H1 (cell line): ENCODE measurements at regions not wholly inside any gene's neighbourhood (a gene's known extent, or its start where the extent isn't known, plus 50 kb on each side); places are given as distances from the start of the nearest gene placed in this dataset.

Experiments
- CTCF ChIA-PET: fragments of 300-600 bp; sonication (Branson Sonifier 250); formaldehyde crosslinking; loops from one replicate; lab custom pipeline; 2021; ENCODE audit not compliant: partially characterized antibody; lab: Charles Lee
- POLR2A ChIA-PET: fragments of 300-600 bp; sonication (Branson Sonifier 250); formaldehyde crosslinking; loops from one replicate; lab custom pipeline; 2021; ENCODE audit warnings: inconsistent platforms; ENCODE audit not compliant: partially characterized antibody; lab: Charles Lee
- DNase-seq, 2 experiments: peaks; one replicate each; pipeline versions ENCODE4 v3.0.0 to v3.0.0-alpha.2; 2010 to 2022; ENCODE audit warnings: low spot score in 2 of 2, low read depth in 1 of 2, mixed read lengths in 1 of 2
- FAIRE-seq: peaks from 2 replicates; lab custom pipeline; 2011; peaks lifted over from hg19 to GRCh38; lab: Jason Lieb, UNC
- H2AFZ ChIP-seq: 2 replicates; pipeline ENCODE4 v1.8.1; 2012; ENCODE audit warnings: low read length, inconsistent platforms
- H2AK5ac ChIP-seq: 2 replicates; pipeline ENCODE4 v1.6.1; 2013; ENCODE audit warnings: low read depth, low read length
- H2BK120ac ChIP-seq: replicated peaks from 2 replicates; pipeline ENCODE3; 2013; ENCODE audit warnings: low read depth, low read length, inconsistent platforms
- H2BK12ac ChIP-seq: 2 replicates; pipeline ENCODE4 v1.6.1; 2013; ENCODE audit warnings: low read depth, low read length
- H2BK15ac ChIP-seq: 2 replicates; pipeline ENCODE4 v1.6.1; 2013; ENCODE audit warnings: low read length
- H2BK20ac ChIP-seq: 2 replicates; pipeline ENCODE4 v1.6.1; 2013; ENCODE audit warnings: low read length
- H2BK5ac ChIP-seq: 2 replicates; pipeline ENCODE4 v1.6.1; 2013; ENCODE audit warnings: low read depth, low read length
- H3K14ac ChIP-seq: 2 replicates; pipeline ENCODE4 v1.6.1; 2013; ENCODE audit warnings: inconsistent platforms; ENCODE audit not compliant: insufficient read length
- H3K18ac ChIP-seq: 2 replicates; pipeline ENCODE4 v1.6.1; 2013; ENCODE audit warnings: low read length; ENCODE audit errors: extremely low read depth
- H3K23ac ChIP-seq: 2 replicates; pipeline ENCODE4 v1.6.1; 2013; ENCODE audit warnings: inconsistent platforms; ENCODE audit not compliant: insufficient read length
- H3K23me2 ChIP-seq: 2 replicates; pipeline ENCODE4 v1.6.1; 2013; ENCODE audit warnings: low read depth, low read length
- H3K27ac ChIP-seq: 2 replicates; pipeline ENCODE4 v1.6.1; 2011; ENCODE audit warnings: low read depth, low read length, inconsistent platforms
- H3K27me3 ChIP-seq, 4 experiments: replicated peaks in 1 of 4; 1 replicate in 1 of 4; 2 replicates in 3 of 4; pipeline versions ENCODE4 v1.6.1 to v1.8.1; 2011 to 2013; ENCODE audit warnings: low read length in 3 of 4, mild to moderate bottlenecking in 3 of 4, inconsistent platforms in 2 of 4, mixed read lengths in 2 of 4, moderate library complexity in 1 of 4; ENCODE audit not compliant: control insufficient read depth in 3 of 4, insufficient read depth in 3 of 4; ENCODE audit errors: extremely low read depth in 1 of 4
- H3K36me3 ChIP-seq, 4 experiments: 2 replicates each; pipeline versions ENCODE4 v1.6.1 to v1.8.1; 2011 to 2013; ENCODE audit warnings: mild to moderate bottlenecking in 4 of 4, low read length in 3 of 4, moderate library complexity in 2 of 4, control low read depth in 1 of 4, inconsistent platforms in 1 of 4; ENCODE audit not compliant: insufficient read depth in 4 of 4, control insufficient read depth in 2 of 4
- H3K4ac ChIP-seq: replicated peaks from 2 replicates; pipeline ENCODE3; 2013; ENCODE audit warnings: low read length, low read depth, mixed read lengths, inconsistent platforms; ENCODE audit not compliant: insufficient read length
- H3K4me1 ChIP-seq, 4 experiments: replicated peaks in 1 of 4; 1 replicate in 1 of 4; 2 replicates in 3 of 4; pipeline versions ENCODE4 v1.6.1 to v1.8.1; 2011 to 2013; ENCODE audit warnings: low read length in 3 of 4, inconsistent platforms in 2 of 4, mixed read lengths in 1 of 4; ENCODE audit not compliant: insufficient read depth in 4 of 4, control insufficient read depth in 3 of 4
- H3K4me2 ChIP-seq, 2 experiments: 2 replicates each; pipeline versions ENCODE4 v1.6.1 to v1.8.1; 2011 to 2013; ENCODE audit warnings: low read depth in 2 of 2, low read length in 2 of 2, control low read depth in 1 of 2, inconsistent platforms in 1 of 2, mild to moderate bottlenecking in 1 of 2; ENCODE audit not compliant: insufficient read depth in 1 of 2
- H3K4me3 ChIP-seq, 4 experiments: fragments of 200-600, 300-600 bp in 1 of 4; sonication (generic), shearing (Covaris generic), sonication (Bioruptor Twin) in 1 of 4; 2 replicates each; pipeline versions ENCODE4 v1.5.1 to v1.8.1; 2011 to 2016; ENCODE audit warnings: low read length in 4 of 4, low read depth in 3 of 4, control low read depth in 2 of 4, inconsistent platforms in 2 of 4, mild to moderate bottlenecking in 2 of 4, mixed read lengths in 1 of 4, moderate library complexity in 1 of 4; ENCODE audit not compliant: insufficient read depth in 2 of 4; ENCODE audit errors: extremely low read depth in 1 of 4
- H3K56ac ChIP-seq: replicated peaks from 2 replicates; pipeline ENCODE3; 2013; ENCODE audit warnings: low read depth, mild to moderate bottlenecking, mixed read lengths, low read length, inconsistent platforms; ENCODE audit not compliant: insufficient read length
- H3K79me1 ChIP-seq: 2 replicates; pipeline ENCODE4 v1.6.1; 2013; ENCODE audit warnings: low read depth, low read length, control low read depth
- H3K79me2 ChIP-seq, 2 experiments: 2 replicates each; pipeline versions ENCODE4 v1.6.1 to v1.8.1; 2012 to 2013; ENCODE audit warnings: low read length in 2 of 2, mild to moderate bottlenecking in 2 of 2, inconsistent platforms in 1 of 2; ENCODE audit not compliant: insufficient read depth in 2 of 2, control insufficient read depth in 1 of 2
- H3K9ac ChIP-seq, 4 experiments: replicated peaks in 1 of 4; 1 replicate in 1 of 4; 2 replicates in 3 of 4; pipeline versions ENCODE4 v1.6.1 to v1.8.1; 2011 to 2013; ENCODE audit warnings: low read depth in 3 of 4, low read length in 3 of 4, control low read depth in 2 of 4, mild to moderate bottlenecking in 2 of 4, moderate library complexity in 2 of 4, inconsistent platforms in 1 of 4; ENCODE audit errors: extremely low read depth in 1 of 4
- H3K9me3 ChIP-seq, 2 experiments: 2 replicates each; pipeline versions ENCODE4 v1.6.1 to v1.8.1; 2012 to 2013; ENCODE audit warnings: mild to moderate bottlenecking in 2 of 2, moderate library complexity in 2 of 2, control low read depth in 1 of 2, inconsistent platforms in 1 of 2, low read depth in 1 of 2, low read length in 1 of 2, mixed read lengths in 1 of 2; ENCODE audit not compliant: insufficient read depth in 2 of 2
- H4K20me1 ChIP-seq, 2 experiments: replicated peaks in 1 of 2; 2 replicates each; pipeline versions ENCODE3 to v1.8.1; 2011 to 2013; ENCODE audit warnings: inconsistent platforms in 2 of 2, low read length in 2 of 2, mild to moderate bottlenecking in 1 of 2; ENCODE audit not compliant: insufficient read depth in 2 of 2, control insufficient read depth in 1 of 2
- H4K5ac ChIP-seq: 2 replicates; pipeline ENCODE4 v1.6.1; 2013; ENCODE audit warnings: low read length, low read depth, mixed read lengths, inconsistent platforms; ENCODE audit not compliant: insufficient read length
- H4K8ac ChIP-seq: 2 replicates; pipeline ENCODE4 v1.8.0; 2013; ENCODE audit warnings: mild to moderate bottlenecking, moderate library complexity, low read length, inconsistent platforms; ENCODE audit not compliant: insufficient read depth; ENCODE audit errors: extremely low read depth
- H4K91ac ChIP-seq: replicated peaks from 2 replicates; pipeline ENCODE3; 2013; ENCODE audit warnings: low read length, mixed read lengths, inconsistent platforms; ENCODE audit not compliant: insufficient read length
- EZH2 ChIP-seq: fragments of 200-600 bp; sonication (generic); IDR thresholded peaks from 2 replicates; pipeline ENCODE4 v1.7.1; 2012; ENCODE audit warnings: low read depth, mild to moderate bottlenecking, moderate library complexity, low read length, inconsistent platforms; ENCODE audit not compliant: severe bottlenecking
- JUN ChIP-seq: IDR thresholded peaks from 2 replicates; pipeline ENCODE4 v1.6.1; 2011; ENCODE audit warnings: low read depth, mild to moderate bottlenecking, improper control_type of control experiment, low read length
- NANOG ChIP-seq: IDR thresholded peaks from 2 replicates; pipeline ENCODE4 v1.6.1; 2011; ENCODE audit warnings: low read length, low read depth, mild to moderate bottlenecking, inconsistent platforms; ENCODE audit not compliant: insufficient read depth, poor library complexity, severe bottlenecking
- SAP30 ChIP-seq: fragments of 300-600 bp; sonication (generic); IDR thresholded peaks from 2 replicates; pipeline ENCODE4 v1.7.1; 2012; ENCODE audit warnings: low read length, moderate library complexity, mild to moderate bottlenecking, inconsistent platforms; ENCODE audit not compliant: insufficient read depth, insufficient replicate concordance
- SIRT6 ChIP-seq: IDR thresholded peaks from one replicate; pipeline ENCODE4 v1.7.1; 2012; ENCODE audit warnings: low read length, inconsistent platforms
- SP1 ChIP-seq: IDR thresholded peaks from 2 replicates; pipeline ENCODE4 v1.6.1; 2011; ENCODE audit warnings: low read depth, low read length
- SP2 ChIP-seq: IDR thresholded peaks from 2 replicates; pipeline ENCODE4 v1.6.1; 2012; ENCODE audit warnings: mild to moderate bottlenecking, low read length, inconsistent platforms
- TEAD4 ChIP-seq: IDR thresholded peaks from 2 replicates; pipeline ENCODE4 v1.6.1; 2012; ENCODE audit warnings: low read depth, low read length, inconsistent platforms, mixed read lengths
- WGBS, 2 experiments: shearing (Covaris generic) in 1 of 2; methylation state at CpG; one replicate each; pipeline versions ENCODE4 v1.1.6 to v1.1.7; 2013 to 2015; ENCODE audit warnings: low lambda C conversion rate in 2 of 2, mixed read lengths in 2 of 2, inconsistent platforms in 1 of 2, low coverage in 1 of 2, missing lambda C conversion rate in 1 of 2; ENCODE audit not compliant: insufficient replicate concordance in 2 of 2, insufficient coverage in 1 of 2, insufficient read length in 1 of 2; ENCODE audit errors: extremely low coverage in 1 of 2, missing lambda C conversion rate in 1 of 2; 5-methylcytosine and 5-hydroxymethylcytosine counted together

- H2BK120ac ChIP-seq: no peak overlapping the region
- no peak overlapping the region for H3K23ac ChIP-seq
- H3K18ac ChIP-seq: no peak overlapping the region
- no peaks in the 10 kb centered on the region for H3K79me1 ChIP-seq
- H2BK20ac ChIP-seq: 0 out of 2 replicates have a peak overlapping the region, but pooled peaks have one; percentile 0
- no peaks in the 10 kb centered on the region for H3K23me2 ChIP-seq
- H3K4me3 ChIP-seq: no peak overlapping the region
- H3K4me1 ChIP-seq: peaks cover under 1 to 10% (median 9%) of the 10 kb centered on the region in 4 experiments; a peak in 5 of 7 replicates
- TF ChIP-seq EZH2 (no peak), SP1 (no peak), JUN (no peak), SP2 (no peak), TEAD4 (no peak), NANOG (no peak), SIRT6 (no peak), SAP30 (no peak)
- no peak overlapping the region for H2BK5ac ChIP-seq
- H2BK12ac ChIP-seq: peak overlapping the region; percentile 82; the same call in 1 of the 2 replicates
- no peak overlapping the region for H3K4ac ChIP-seq
- no peak overlapping the region for H4K5ac ChIP-seq
- 89% methylated on average over 5 of the region's 5 CpGs; no CpG with 5 or more reads in 1 of the 2 experiments for WGBS, 2 experiments
- no peak overlapping the region for H3K27ac ChIP-seq
- H3K36me3 ChIP-seq: no peaks in the 10 kb centered on the region
- H2BK15ac ChIP-seq: peak overlapping the region; percentile 61; the same call in 1 of the 2 replicates
- H3K9me3 ChIP-seq: no peaks in the 10 kb centered on the region
- ChIA-PET CTCF (no interaction called here), POLR2A (interaction anchor here (0.6 kb wide), 1 partner anchor 55 kb away, joined by 4 read pairs; no protein-coding TSS in a partner anchor)
- no peaks in the 10 kb centered on the region for H4K20me1 ChIP-seq
- H3K4me2 ChIP-seq: no peak overlapping the region
- no peak overlapping the region for H4K91ac ChIP-seq
- H3K79me2 ChIP-seq: no peaks in the 10 kb centered on the region
- no peaks in the 10 kb centered on the region for H3K27me3 ChIP-seq
- H3K56ac ChIP-seq: no peak overlapping the region
- DNase-seq: no peak
- no peak overlapping the region for H2AK5ac ChIP-seq
- no peak overlapping the region for H3K9ac ChIP-seq
- H2AFZ ChIP-seq: peak overlapping the region; percentile 45; the same call in 1 of the 2 replicates
- no peak overlapping the region for H3K14ac ChIP-seq
- no peak overlapping the region for H4K8ac ChIP-seq
- no peak for FAIRE-seq
These were observed 207.6 kb upstream of the MPDZ start for GRCh38 chr9:13487071-13487470.
